Activated T-helper 2 cell treated with anti-CD3 and anti-CD28 coated beads, Interferon-gamma antibody, Interleukin-2, Interleukin-4, amounts not matched to agents 10 μg/mL and 5 μg/mL and 100 μg/mL, durations not matched to agents 14 hours and 24 hours and 36 hours (primary cell): ENCODE measurements at regions not wholly inside any gene's neighbourhood (a gene's known extent, or its start where the extent isn't known, plus 50 kb on each side); places are given as distances from the start of the nearest gene placed in this dataset.

Source experiments
- DNase-seq: peaks from one replicate; pipeline ENCODE4 v3.0.0; 2021; ENCODE audit warnings: low spot score
- H3K27ac Mint-ChIP-seq: one replicate; pipeline ENCODE4 v1.8.0; 2021; ENCODE audit warnings: mixed read lengths
- H3K27me3 Mint-ChIP-seq: one replicate; pipeline ENCODE4 v1.8.0; 2021; ENCODE audit warnings: low read depth, mixed read lengths
- H3K36me3 Mint-ChIP-seq: one replicate; pipeline ENCODE4 v1.8.0; 2021; ENCODE audit warnings: low read depth, mixed read lengths
- H3K4me1 Mint-ChIP-seq: one replicate; pipeline ENCODE4 v1.8.0; 2021; ENCODE audit warnings: low read depth, mixed read lengths
- H3K4me3 Mint-ChIP-seq: one replicate; pipeline ENCODE4 v1.8.0; 2021; ENCODE audit warnings: low read depth, mild to moderate bottlenecking, moderate library complexity, mixed read lengths
- H3K9me3 Mint-ChIP-seq: one replicate; pipeline ENCODE4 v1.8.0; 2021; ENCODE audit warnings: mixed read lengths
- intact Hi-C: fragments of 100-400 bp; cut with micrococcal nuclease; formaldehyde crosslinking; loops from one replicate; pipeline ENCODE4 v1.15.1; 2023

- Mint-ChIP-seq H3K36me3 (no peaks in the 10 kb centered on the region), H3K27ac (no peak overlapping the region), H3K4me1 (peaks cover 2% of the 10 kb centered on the region), H3K4me3 (no peak overlapping the region), H3K9me3 (no peaks in the 10 kb centered on the region), H3K27me3 (peaks cover 67% of the 10 kb centered on the region)
- intact Hi-C loops: no loop called here
- DNase-seq: no peak
Measured at GRCh38 chr1:201741763-201742342, 87.1 kb upstream of the IPO9 start.

- Mint-ChIP-seq H3K36me3 (no peaks in the 10 kb centered on the region), H3K27me3 (peaks cover 67% of the 10 kb centered on the region), H3K4me3 (no peak overlapping the region), H3K27ac (no peak overlapping the region), H3K9me3 (no peaks in the 10 kb centered on the region), H3K4me1 (peaks cover 2% of the 10 kb centered on the region)
- intact Hi-C loops: no loop called here
- DNase-seq: no peak
Measured at GRCh38 chr1:201742476-201742875, 86.5 kb upstream of the IPO9 start.

GRCh38 chr1:201742955-201743805 is 85.8 kb upstream of the IPO9 start:
- H3K27ac Mint-ChIP-seq: no peak overlapping the region
- H3K36me3 Mint-ChIP-seq: no peaks in the 10 kb centered on the region
- H3K4me3 Mint-ChIP-seq: no peak overlapping the region
- peaks cover 62% of the 10 kb centered on the region for H3K27me3 Mint-ChIP-seq
- intact Hi-C loops: no loop called here
- peaks cover 2% of the 10 kb centered on the region for H3K4me1 Mint-ChIP-seq
- no peaks in the 10 kb centered on the region for H3K9me3 Mint-ChIP-seq
- DNase-seq: no peak

- intact Hi-C loops: no loop called here
- no peaks in the 10 kb centered on the region for H3K36me3 Mint-ChIP-seq
- no peaks in the 10 kb centered on the region for H3K9me3 Mint-ChIP-seq
- H3K27me3 Mint-ChIP-seq: peaks cover 46% of the 10 kb centered on the region
- no peak overlapping the region for H3K27ac Mint-ChIP-seq
- no peak for DNase-seq
- H3K4me1 Mint-ChIP-seq: peaks cover 2% of the 10 kb centered on the region
- no peak overlapping the region for H3K4me3 Mint-ChIP-seq
Measured at GRCh38 chr1:201745023-201745422, 83.9 kb upstream of the IPO9 start.

GRCh38 chr1:201746156-201746555 is 82.8 kb upstream of the IPO9 start:
- intact Hi-C loops: no loop called here
- Mint-ChIP-seq H3K4me3 (no peak overlapping the region), H3K27ac (no peak overlapping the region), H3K27me3 (peaks cover 36% of the 10 kb centered on the region), H3K36me3 (no peaks in the 10 kb centered on the region), H3K9me3 (no peaks in the 10 kb centered on the region), H3K4me1 (peaks cover 5% of the 10 kb centered on the region)
- DNase-seq: no peak

GRCh38 chr1:201747261-201747660 is 81.7 kb upstream of the IPO9 start:
- H3K9me3 Mint-ChIP-seq: no peaks in the 10 kb centered on the region
- intact Hi-C loops: no loop called here
- no peak overlapping the region for H3K27ac Mint-ChIP-seq
- no peak for DNase-seq
- H3K27me3 Mint-ChIP-seq: peaks cover 26% of the 10 kb centered on the region
- H3K4me1 Mint-ChIP-seq: peaks cover 7% of the 10 kb centered on the region
- H3K36me3 Mint-ChIP-seq: no peaks in the 10 kb centered on the region
- no peak overlapping the region for H3K4me3 Mint-ChIP-seq

GRCh38 chr1:201748335-201748734 is 80.6 kb upstream of the IPO9 start:
- no peaks in the 10 kb centered on the region for H3K36me3 Mint-ChIP-seq

GRCh38 chr1:201749059-201749690 is 79.8 kb upstream of the IPO9 start:
- H3K36me3 Mint-ChIP-seq: no peaks in the 10 kb centered on the region
- no peaks in the 10 kb centered on the region for H3K9me3 Mint-ChIP-seq
- no peak overlapping the region for H3K4me3 Mint-ChIP-seq
- H3K27me3 Mint-ChIP-seq: peaks cover 17% of the 10 kb centered on the region
- no peak overlapping the region for H3K27ac Mint-ChIP-seq
- DNase-seq: no peak
- intact Hi-C loops: no loop called here
- peaks cover 7% of the 10 kb centered on the region for H3K4me1 Mint-ChIP-seq

More at GRCh38 chr1:201748335-201748734, 80.6 kb upstream of the IPO9 start:
- H3K27ac Mint-ChIP-seq: no peak overlapping the region
- intact Hi-C loops: no loop called here
- H3K27me3 Mint-ChIP-seq: peaks cover 18% of the 10 kb centered on the region
- H3K4me1 Mint-ChIP-seq: peaks cover 7% of the 10 kb centered on the region
- no peaks in the 10 kb centered on the region for H3K9me3 Mint-ChIP-seq
- no peak for DNase-seq
- no peak overlapping the region for H3K4me3 Mint-ChIP-seq

GRCh38 chr1:201750120-201750519 is 78.8 kb upstream of the IPO9 start:
- Mint-ChIP-seq H3K4me3 (no peak overlapping the region), H3K4me1 (peaks cover 7% of the 10 kb centered on the region), H3K27me3 (peaks cover 13% of the 10 kb centered on the region), H3K27ac (no peak overlapping the region), H3K9me3 (no peaks in the 10 kb centered on the region), H3K36me3 (no peaks in the 10 kb centered on the region)
- intact Hi-C loops: no loop called here
- no peak for DNase-seq

GRCh38 chr1:201750934-201751333 is 78.0 kb upstream of the IPO9 start:
- H3K9me3 Mint-ChIP-seq: no peaks in the 10 kb centered on the region
- no peak overlapping the region for H3K27ac Mint-ChIP-seq
- H3K4me1 Mint-ChIP-seq: peaks cover 7% of the 10 kb centered on the region
- peaks cover 9% of the 10 kb centered on the region for H3K27me3 Mint-ChIP-seq
- H3K4me3 Mint-ChIP-seq: no peak overlapping the region
- H3K36me3 Mint-ChIP-seq: no peaks in the 10 kb centered on the region
- no peak for DNase-seq
- intact Hi-C loops: no loop called here

- H3K9me3 Mint-ChIP-seq: no peaks in the 10 kb centered on the region
- H3K4me3 Mint-ChIP-seq: no peak overlapping the region
- intact Hi-C loops: no loop called here
- peaks cover 7% of the 10 kb centered on the region for H3K4me1 Mint-ChIP-seq
- peaks cover 16% of the 10 kb centered on the region for H3K27me3 Mint-ChIP-seq
- DNase-seq: no peak
- H3K36me3 Mint-ChIP-seq: no peaks in the 10 kb centered on the region
- no peak overlapping the region for H3K27ac Mint-ChIP-seq
Measured at GRCh38 chr1:201751872-201752271, 77.1 kb upstream of the IPO9 start.

GRCh38 chr1:201752333-201752732 is 76.6 kb upstream of the IPO9 start:
- Mint-ChIP-seq H3K36me3 (no peaks in the 10 kb centered on the region), H3K27ac (no peak overlapping the region), H3K27me3 (peaks cover 18% of the 10 kb centered on the region), H3K4me3 (no peak overlapping the region), H3K4me1 (peaks cover 7% of the 10 kb centered on the region), H3K9me3 (no peaks in the 10 kb centered on the region)
- DNase-seq: no peak
- intact Hi-C loops: no loop called here

GRCh38 chr1:201753492-201753891 is 75.5 kb upstream of the IPO9 start:
- H3K4me3 Mint-ChIP-seq: no peak overlapping the region
- H3K4me1 Mint-ChIP-seq: peaks cover 7% of the 10 kb centered on the region
- H3K36me3 Mint-ChIP-seq: no peaks in the 10 kb centered on the region
- H3K9me3 Mint-ChIP-seq: no peaks in the 10 kb centered on the region
- peaks cover 23% of the 10 kb centered on the region for H3K27me3 Mint-ChIP-seq
- DNase-seq: no peak
- H3K27ac Mint-ChIP-seq: no peak overlapping the region
- intact Hi-C loops: no loop called here
